Mucosa of descending colon (tissue), 3 donors: ENCODE measurements at regions not wholly inside any gene's neighbourhood (a gene's known extent, or its start where the extent isn't known, plus 50 kb on each side); places are given as distances from the start of the nearest gene placed in this dataset.

Experiments used
- ATAC-seq: fragments of 200-7000 bp; cut with Tn5 transposase; one replicate; pipeline ENCODE4 v1.9.1; 2020; ENCODE audit warnings: mild to moderate bottlenecking, moderate library complexity
- DNase-seq, 3 donors: peaks; one replicate each; pipeline ENCODE4 v3.0.0-alpha.2; 2020
- H3K36me3 ChIP-seq: fragments of 200-600 bp; one replicate; pipeline ENCODE4 v1.8.0; 2021; ENCODE audit warnings: low read depth, mild to moderate bottlenecking
- H3K4me1 ChIP-seq: fragments of 200-600 bp; one replicate; pipeline ENCODE4 v1.8.0; 2021; ENCODE audit warnings: low read depth, mild to moderate bottlenecking
- H3K4me3 ChIP-seq: fragments of 200-600 bp; one replicate; pipeline ENCODE4 v1.8.0; 2021; ENCODE audit warnings: mild to moderate bottlenecking
- H3K9me3 ChIP-seq: fragments of 200-600 bp; one replicate; pipeline ENCODE4 v1.8.0; 2021; ENCODE audit warnings: mild to moderate bottlenecking
- intact Hi-C, 2 donors: fragments of 100-400 bp; cut with DNase I in 1 of 2; cut with micrococcal nuclease in 1 of 2; formaldehyde crosslinking; loops; one replicate each; pipeline versions ENCODE4 v1.11.0 to v1.11.1; 2022; cut with DNase I, micrococcal nuclease
- TF ChIP-seq, protein P1 (sequence below): fragments of 200-600 bp; IDR thresholded peaks from one replicate; pipeline ENCODE4 v1.8.0; 2022; ENCODE audit warnings: antibody characterized with exemption, mild to moderate bottlenecking
- donor health status: DM: no; HTN: no; CAD: no; lungs with moderate emphysema.
- donor health status: DM: no; HTN: no; CAD: no.
- donor health status: DM: no; HTN: yes; CAD: no.

DNA sequence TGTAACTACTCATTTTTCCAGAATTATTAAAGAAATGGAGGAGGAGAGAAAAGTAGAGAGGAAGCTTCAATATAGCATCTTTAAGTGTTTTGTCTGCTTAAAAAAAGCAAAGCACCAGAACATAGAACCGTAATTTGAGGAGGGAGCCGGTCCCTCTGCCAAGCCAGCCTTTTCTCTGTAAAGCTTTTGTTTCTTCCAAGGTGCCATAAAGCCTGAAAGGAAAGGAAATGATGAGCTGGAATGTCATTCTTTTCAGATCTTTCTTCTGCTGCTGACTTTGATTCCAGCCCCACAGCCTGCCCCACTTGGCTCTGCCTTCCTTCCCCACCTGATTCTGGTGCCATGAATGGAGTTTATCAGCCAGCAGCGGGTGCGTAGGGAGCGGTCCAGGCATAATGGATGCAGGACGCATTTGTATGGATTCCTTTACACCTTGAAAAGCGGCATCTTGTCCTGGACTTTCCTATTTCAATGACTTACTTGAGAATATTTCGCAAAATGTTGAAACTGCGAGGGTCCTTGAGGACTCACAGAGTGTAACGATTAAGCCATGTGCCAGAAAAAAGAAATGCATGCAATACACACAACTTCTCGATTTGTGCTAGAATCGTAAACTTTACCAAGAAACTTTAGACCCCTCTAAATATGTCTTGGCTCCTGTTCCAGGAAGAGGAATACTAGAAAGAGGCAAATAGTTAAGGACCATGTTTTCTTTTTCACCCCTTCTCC is 569.5 kb upstream of the MGMT start:
- ATAC-seq = no peak
- no peaks in the 10 kb centered on the region for H3K4me1 ChIP-seq
- intact Hi-C loops = no loop called here
- DNase-seq = no peak
- TF ChIP-seq, protein P1, sequence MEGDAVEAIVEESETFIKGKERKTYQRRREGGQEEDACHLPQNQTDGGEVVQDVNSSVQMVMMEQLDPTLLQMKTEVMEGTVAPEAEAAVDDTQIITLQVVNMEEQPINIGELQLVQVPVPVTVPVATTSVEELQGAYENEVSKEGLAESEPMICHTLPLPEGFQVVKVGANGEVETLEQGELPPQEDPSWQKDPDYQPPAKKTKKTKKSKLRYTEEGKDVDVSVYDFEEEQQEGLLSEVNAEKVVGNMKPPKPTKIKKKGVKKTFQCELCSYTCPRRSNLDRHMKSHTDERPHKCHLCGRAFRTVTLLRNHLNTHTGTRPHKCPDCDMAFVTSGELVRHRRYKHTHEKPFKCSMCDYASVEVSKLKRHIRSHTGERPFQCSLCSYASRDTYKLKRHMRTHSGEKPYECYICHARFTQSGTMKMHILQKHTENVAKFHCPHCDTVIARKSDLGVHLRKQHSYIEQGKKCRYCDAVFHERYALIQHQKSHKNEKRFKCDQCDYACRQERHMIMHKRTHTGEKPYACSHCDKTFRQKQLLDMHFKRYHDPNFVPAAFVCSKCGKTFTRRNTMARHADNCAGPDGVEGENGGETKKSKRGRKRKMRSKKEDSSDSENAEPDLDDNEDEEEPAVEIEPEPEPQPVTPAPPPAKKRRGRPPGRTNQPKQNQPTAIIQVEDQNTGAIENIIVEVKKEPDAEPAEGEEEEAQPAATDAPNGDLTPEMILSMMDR = no peak
- H3K4me3 ChIP-seq = no peak overlapping the region
- H3K36me3 ChIP-seq = no peaks in the 10 kb centered on the region
- no peaks in the 10 kb centered on the region for H3K9me3 ChIP-seq

DNA sequence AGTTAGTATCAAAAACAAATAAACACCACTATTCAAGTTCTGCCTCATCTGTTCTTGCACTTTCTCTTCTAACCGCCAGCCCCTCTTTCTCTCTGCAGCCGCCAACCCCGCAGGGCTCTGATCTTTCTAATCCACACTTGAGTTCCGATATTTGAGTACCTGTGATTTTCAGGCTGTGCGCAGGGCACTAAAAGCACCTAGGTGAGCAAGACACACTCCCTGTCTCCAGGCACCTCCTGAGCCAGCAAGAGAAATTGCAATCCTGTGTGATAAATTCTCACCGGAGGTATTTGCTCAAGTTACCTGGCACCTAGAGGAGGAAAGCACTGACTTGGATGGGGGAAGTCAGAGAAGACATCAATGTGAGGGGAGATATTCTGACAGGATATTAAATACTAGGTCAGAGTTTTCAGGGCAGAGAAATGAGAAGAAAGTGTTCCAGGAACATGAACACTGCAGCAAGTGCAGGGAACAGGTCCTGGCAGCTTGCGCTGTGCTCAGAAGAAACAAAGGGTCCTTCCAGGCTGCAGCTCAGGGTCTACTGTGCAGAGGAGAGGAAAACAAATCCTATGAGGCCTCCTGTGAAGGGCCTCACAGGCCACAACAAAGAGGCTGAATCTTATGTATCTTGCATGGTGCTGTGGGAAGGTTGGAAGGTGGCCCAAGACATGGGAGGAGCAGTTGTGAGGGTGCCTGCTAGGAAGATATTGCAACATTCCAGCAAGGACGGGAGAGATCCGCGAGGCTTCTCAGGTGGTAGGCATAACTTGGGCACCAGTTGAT is 568.7 kb upstream of the MGMT start:
- intact Hi-C loops = no loop called here
- Histone ChIP-seq H3K4me3 (no peak overlapping the region), H3K9me3 (no peaks in the 10 kb centered on the region), H3K4me1 (no peaks in the 10 kb centered on the region), H3K36me3 (no peaks in the 10 kb centered on the region)
- TF ChIP-seq, protein P1 = no peak
- no peak for ATAC-seq
- DNase-seq = no peak

DNA sequence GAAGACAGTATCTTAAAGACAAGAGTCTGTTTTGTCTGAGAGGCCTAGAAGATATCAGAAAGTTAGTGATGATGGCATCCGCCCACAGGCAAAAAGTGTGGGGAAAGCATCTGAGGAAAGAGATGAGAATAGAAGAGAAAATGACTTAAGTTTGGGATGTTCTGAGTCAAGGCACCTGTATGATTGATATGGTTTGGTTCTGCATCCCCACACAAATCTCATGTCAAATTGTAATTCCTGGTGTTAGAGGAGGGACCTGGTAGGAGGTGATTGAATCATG is 568.2 kb upstream of the MGMT start:
- no peak for ATAC-seq
- Histone ChIP-seq H3K4me1 (no peaks in the 10 kb centered on the region), H3K4me3 (no peak overlapping the region), H3K36me3 (no peaks in the 10 kb centered on the region), H3K9me3 (no peaks in the 10 kb centered on the region)
- DNase-seq = no peak
- intact Hi-C loops = no loop called here
- TF ChIP-seq, protein P1 = no peak

DNA sequence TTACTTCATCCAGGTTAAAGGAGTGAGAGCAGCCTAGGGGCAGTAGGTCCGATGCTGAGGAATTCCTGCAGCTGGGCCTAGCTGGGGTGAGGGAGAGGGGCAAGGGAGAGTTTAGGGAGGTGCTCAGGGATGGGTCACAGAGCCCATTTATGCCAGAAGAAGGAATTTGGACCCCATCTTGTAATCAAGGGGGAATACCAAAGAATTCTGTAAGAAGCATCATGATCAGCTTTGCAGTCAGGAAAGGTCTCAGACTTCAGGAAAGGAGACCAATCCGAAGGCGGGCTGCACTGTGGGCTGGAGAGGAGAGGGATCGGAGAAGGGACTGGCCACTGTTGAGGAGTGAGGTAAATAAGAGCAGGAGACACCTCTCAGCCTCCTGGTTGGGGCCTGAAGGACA is 566.6 kb upstream of the MGMT start:
- DNase-seq (no peak), ATAC-seq (no peak)
- Histone ChIP-seq H3K36me3 (no peaks in the 10 kb centered on the region), H3K9me3 (no peaks in the 10 kb centered on the region), H3K4me3 (no peak overlapping the region), H3K4me1 (no peaks in the 10 kb centered on the region)
- intact Hi-C loops = no loop called here
- TF ChIP-seq, protein P1 = no peak

DNA sequence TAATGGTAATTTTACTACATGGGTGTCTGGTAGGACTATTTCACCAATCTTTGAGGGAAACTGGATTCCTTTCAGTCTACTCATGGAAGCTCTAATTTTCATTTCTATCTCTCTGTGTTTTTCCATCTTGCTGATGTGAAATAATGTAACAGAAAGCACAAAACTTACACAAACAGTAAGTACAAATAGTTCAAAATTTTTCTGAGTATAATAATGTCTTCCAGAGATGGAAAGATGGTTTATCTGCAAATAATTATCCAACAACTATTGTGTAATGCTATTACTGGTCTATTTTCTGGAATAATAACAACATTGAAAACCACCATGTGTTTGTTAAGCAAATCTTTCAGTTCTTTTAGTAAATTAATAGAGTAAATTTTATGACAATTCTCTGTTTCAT is 565.8 kb upstream of the MGMT start:
- H3K4me1 ChIP-seq = no peaks in the 10 kb centered on the region
- no peak for DNase-seq
- intact Hi-C loops = no loop called here

More for the DNA sequence above, 565.8 kb upstream of the MGMT start:
- TF ChIP-seq, protein P1 = no peak
- no peaks in the 10 kb centered on the region for H3K36me3 ChIP-seq
- ATAC-seq = no peak
- H3K9me3 ChIP-seq = no peaks in the 10 kb centered on the region
- H3K4me3 ChIP-seq = no peak overlapping the region
